ENCODE measurements at regions not wholly inside any gene's neighbourhood (a gene's known extent, or its start where the extent isn't known, plus 50 kb on each side); places are given as distances from the start of the nearest gene placed in this dataset.

GRCh38 chr2:165530-165929, 98.3 kb downstream of the SH3YL1 start:
- TF ChIP-seq POLR2A (IDR thresholded peaks at IDR 0.05) (no peak), CTCF (IDR thresholded peaks at IDR 0.05) (no peak)
